Stomach (tissue), 8 donors: ENCODE measurements at regions not wholly inside any gene's neighbourhood (a gene's known extent, or its start where the extent isn't known, plus 50 kb on each side); places are given as distances from the start of the nearest gene placed in this dataset.

ENCODE experiments used
- DNase-seq, 2 donors: peaks; one replicate each; pipeline versions ENCODE4 v3.0.0 to v3.0.0-alpha.2; 2013 to 2019
- H3K27ac ChIP-seq, 5 donors: fragments of 200-600 bp in 4 of 5; sonication (generic) in 4 of 5; one replicate each; pipeline ENCODE4 v1.5.1; 2013 to 2019; ENCODE audit warnings: mild to moderate bottlenecking in 1 of 5, moderate library complexity in 1 of 5
- H3K27me3 ChIP-seq, 3 donors: fragments of 200-600 bp; sonication (generic); one replicate each; pipeline ENCODE4 v1.5.1; 2017 to 2019; ENCODE audit warnings: mixed run types in 1 of 3
- H3K36me3 ChIP-seq, 4 donors: fragments of 200-600 bp; sonication (generic); 1 replicate in 3 of 4; 2 replicates in 1 of 4; pipeline ENCODE4 v1.5.1; 2016 to 2019
- H3K4me1 ChIP-seq, 4 donors: fragments of 200-600 bp; sonication (generic); one replicate each; pipeline ENCODE4 v1.5.1; 2016 to 2019
- H3K4me3 ChIP-seq, 4 donors: fragments of 200-600 bp; sonication (generic) in 3 of 4; one replicate each; pipeline ENCODE4 v1.5.1; 2016 to 2019; ENCODE audit warnings: mild to moderate bottlenecking in 1 of 4
- H3K9me3 ChIP-seq, 4 donors: fragments of 200-600 bp; sonication (generic); one replicate each; pipeline ENCODE4 v1.5.1; 2016 to 2019
- EP300 ChIP-seq: sonication (generic); formaldehyde crosslinking; IDR thresholded peaks from one replicate; pipeline ENCODE4 v1.6.1; 2017; ENCODE audit warnings: antibody characterized with exemption
- POLR2A ChIP-seq, 4 donors: fragments of 450-650 bp; IDR thresholded peaks; one replicate each; pipeline ENCODE4 v1.6.1; 2016; ENCODE audit warnings: antibody characterized with exemption in 4 of 4, control low read depth in 2 of 4, mild to moderate bottlenecking in 1 of 4, moderate library complexity in 1 of 4
- POLR2AphosphoS5 ChIP-seq, 3 donors: sonication (generic); formaldehyde crosslinking; IDR thresholded peaks; one replicate each; pipeline ENCODE4 v1.6.1; 2016; ENCODE audit warnings: antibody characterized with exemption in 3 of 3
- WGBS, 5 donors: extraction: QIAGEN DNeasy Blood & Tissue Kit in 3 of 5; methylation state at CpG; one replicate each; pipeline versions ENCODE4 v1.1.5 to v1.1.7; 2013 to 2018; 5-methylcytosine and 5-hydroxymethylcytosine counted together
- intact Hi-C: fragments of 100-400 bp; cut with DNase I; formaldehyde crosslinking; loops from one replicate; pipeline ENCODE4 v1.15.1; 2023; ENCODE audit warnings: low total_unique reads
- TF ChIP-seq, protein P1 (sequence below), 7 experiments: fragments of 450-650 bp in 4 of 7; fragments of 200-600 bp in 3 of 7; sonication (generic) in 3 of 7; IDR thresholded peaks; one replicate each; pipeline ENCODE4 v1.5.1; 2016 to 2019; ENCODE audit warnings: antibody characterized with exemption in 7 of 7, control low read depth in 2 of 7, mild to moderate bottlenecking in 1 of 7
- donor health status: healthy with polysubstance abuse.
- donor health status: Bipolar disorder and iron deficiency.
- donor health status: healthy.

DNA sequence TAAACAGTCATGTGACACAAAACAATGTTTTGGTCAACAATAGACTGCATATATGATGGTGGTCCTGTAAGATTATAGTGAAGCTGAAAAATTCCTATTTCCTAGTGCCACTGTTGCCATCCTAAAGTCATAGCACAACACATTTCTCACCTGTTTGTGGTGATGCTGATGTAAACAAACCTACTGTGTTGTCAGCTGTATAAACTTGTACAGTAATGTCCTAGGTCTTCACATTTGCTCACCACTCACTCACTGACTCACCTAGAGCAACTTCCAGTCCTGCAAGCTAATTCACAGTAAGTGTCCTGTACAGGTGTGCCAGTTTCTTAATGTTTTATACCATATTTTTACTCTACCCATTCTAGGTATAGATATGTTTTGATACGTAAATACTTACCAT lies 326.1 kb upstream of the USP24 start:
- TF ChIP-seq POLR2AphosphoS5 (IDR thresholded peaks at IDR 0.05): no peak
- no peak for TF ChIP-seq POLR2A (IDR thresholded peaks at IDR 0.05)
- no peak for TF ChIP-seq EP300
- TF ChIP-seq, protein P1, sequence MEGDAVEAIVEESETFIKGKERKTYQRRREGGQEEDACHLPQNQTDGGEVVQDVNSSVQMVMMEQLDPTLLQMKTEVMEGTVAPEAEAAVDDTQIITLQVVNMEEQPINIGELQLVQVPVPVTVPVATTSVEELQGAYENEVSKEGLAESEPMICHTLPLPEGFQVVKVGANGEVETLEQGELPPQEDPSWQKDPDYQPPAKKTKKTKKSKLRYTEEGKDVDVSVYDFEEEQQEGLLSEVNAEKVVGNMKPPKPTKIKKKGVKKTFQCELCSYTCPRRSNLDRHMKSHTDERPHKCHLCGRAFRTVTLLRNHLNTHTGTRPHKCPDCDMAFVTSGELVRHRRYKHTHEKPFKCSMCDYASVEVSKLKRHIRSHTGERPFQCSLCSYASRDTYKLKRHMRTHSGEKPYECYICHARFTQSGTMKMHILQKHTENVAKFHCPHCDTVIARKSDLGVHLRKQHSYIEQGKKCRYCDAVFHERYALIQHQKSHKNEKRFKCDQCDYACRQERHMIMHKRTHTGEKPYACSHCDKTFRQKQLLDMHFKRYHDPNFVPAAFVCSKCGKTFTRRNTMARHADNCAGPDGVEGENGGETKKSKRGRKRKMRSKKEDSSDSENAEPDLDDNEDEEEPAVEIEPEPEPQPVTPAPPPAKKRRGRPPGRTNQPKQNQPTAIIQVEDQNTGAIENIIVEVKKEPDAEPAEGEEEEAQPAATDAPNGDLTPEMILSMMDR (IDR thresholded peaks at IDR 0.05): no peak
- intact Hi-C loops: no loop called here
- no peaks in the 10 kb centered on the region for H3K9me3 ChIP-seq
- H3K36me3 ChIP-seq: no peaks in the 10 kb centered on the region
- H3K27ac ChIP-seq: no peak overlapping the region
- H3K27me3 ChIP-seq: no peaks in the 10 kb centered on the region
- H3K4me3 ChIP-seq: no peak overlapping the region
- 85 to 100% (median 97%) methylated on average over 1 of the region's 1 CpG for WGBS, 5 donors
- H3K4me1 ChIP-seq: no peaks in the 10 kb centered on the region
- DNase-seq: no peak

DNA sequence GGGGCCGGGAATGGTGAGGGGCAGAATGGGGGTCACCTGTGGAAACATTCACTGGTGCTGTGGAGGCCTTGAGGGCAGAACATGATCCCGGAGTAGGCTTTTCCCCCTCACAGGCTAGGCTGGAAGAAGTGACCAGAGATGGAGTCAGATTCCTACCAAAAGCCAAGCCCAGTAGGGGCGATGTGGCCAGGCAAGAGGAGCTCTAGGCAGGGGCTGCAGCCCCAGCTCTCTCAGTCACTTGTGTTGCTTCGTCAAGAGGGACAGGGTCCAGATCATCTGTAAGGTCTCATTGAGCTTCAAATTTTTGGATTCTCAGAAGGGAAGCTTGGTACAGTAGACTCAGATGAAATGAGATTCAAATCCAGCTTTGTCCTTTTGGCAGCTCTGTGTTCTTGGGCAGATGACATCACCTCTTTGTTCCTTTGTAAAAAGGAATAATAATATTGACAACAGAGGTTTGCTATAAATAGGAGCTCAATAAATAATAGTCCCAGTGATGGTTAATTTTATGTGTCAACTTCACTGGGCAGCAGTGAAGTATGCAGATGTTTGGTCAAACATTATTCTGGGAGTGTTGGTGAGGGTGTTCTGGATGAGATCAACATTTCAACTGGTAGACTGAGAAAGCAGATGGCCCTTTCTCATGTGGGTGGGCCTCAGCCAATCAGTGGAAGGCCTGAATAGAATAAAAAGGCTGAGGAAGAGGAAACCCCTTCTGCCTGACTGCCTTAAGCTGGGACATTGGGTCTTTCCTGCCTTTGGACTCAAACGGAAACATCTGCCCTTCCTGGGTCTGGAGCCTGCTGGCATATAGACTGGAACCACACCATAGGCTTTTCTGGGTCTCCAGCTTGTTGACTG lies 324.7 kb upstream of the USP24 start:
- no peaks in the 10 kb centered on the region for H3K27me3 ChIP-seq
- DNase-seq: no peak
- H3K4me1 ChIP-seq: no peaks in the 10 kb centered on the region
- 74 to 87% (median 82%) methylated on average over 5 of the region's 5 CpGs for WGBS, 5 donors
- intact Hi-C loops: no loop called here
- H3K36me3 ChIP-seq: no peaks in the 10 kb centered on the region
- TF ChIP-seq EP300 (no peak), POLR2A (IDR thresholded peaks at IDR 0.05) (no peak), POLR2AphosphoS5 (IDR thresholded peaks at IDR 0.05) (no peak)
- TF ChIP-seq, protein P1 (IDR thresholded peaks at IDR 0.05): no peak
- no peak overlapping the region for H3K27ac ChIP-seq
- no peak overlapping the region for H3K4me3 ChIP-seq
- H3K9me3 ChIP-seq: no peaks in the 10 kb centered on the region

DNA sequence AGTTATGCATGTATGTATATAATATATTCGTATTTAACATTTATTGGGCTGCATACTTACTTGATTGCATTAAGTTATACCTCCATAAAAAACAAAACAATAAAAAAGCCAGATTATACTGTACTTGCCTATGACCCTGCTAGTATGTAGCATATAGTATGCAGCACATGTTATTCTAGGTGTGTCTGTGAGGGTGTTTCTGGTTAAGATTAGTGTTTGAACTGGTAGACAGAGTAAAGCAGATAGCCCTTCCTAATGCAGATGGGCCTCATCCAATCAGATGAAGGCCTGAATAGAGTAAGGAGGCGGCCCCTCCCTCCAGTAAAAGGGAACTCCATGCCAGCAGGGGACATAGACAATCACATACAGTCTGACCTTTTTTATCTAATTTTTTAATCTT lies 323.3 kb upstream of the USP24 start:
- Histone ChIP-seq H3K27me3 (no peaks in the 10 kb centered on the region), H3K4me1 (no peaks in the 10 kb centered on the region), H3K9me3 (no peaks in the 10 kb centered on the region), H3K4me3 (no peak overlapping the region), H3K27ac (no peak overlapping the region), H3K36me3 (no peaks in the 10 kb centered on the region)
- TF ChIP-seq POLR2A (IDR thresholded peaks at IDR 0.05) (no peak), POLR2AphosphoS5 (IDR thresholded peaks at IDR 0.05) (no peak), EP300 (no peak)
- TF ChIP-seq, protein P1 (IDR thresholded peaks at IDR 0.05): no peak
- intact Hi-C loops: no loop called here
- WGBS, 5 donors: 89 to 95% (median 92%) methylated on average over 2 of the region's 2 CpGs
- no peak for DNase-seq

DNA sequence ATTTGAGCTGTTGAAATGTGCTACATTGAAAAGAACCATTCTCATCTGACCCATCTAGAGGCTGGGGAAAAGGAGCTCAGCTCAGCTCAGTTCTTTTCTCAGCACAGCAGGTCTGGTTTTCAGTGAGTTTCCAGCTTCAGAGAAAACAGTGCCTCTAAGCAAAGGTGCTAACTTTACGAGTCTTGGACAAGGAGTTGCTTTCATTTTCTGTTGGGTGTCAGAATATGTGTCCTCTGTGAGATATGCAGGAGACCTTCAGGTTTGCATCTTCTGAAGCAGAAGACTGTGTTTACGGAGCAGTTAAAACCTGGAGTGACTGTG lies 321.3 kb upstream of the USP24 start:
- Histone ChIP-seq H3K4me3 (no peak overlapping the region), H3K27me3 (no peaks in the 10 kb centered on the region), H3K9me3 (no peaks in the 10 kb centered on the region), H3K27ac (no peak overlapping the region), H3K4me1 (no peaks in the 10 kb centered on the region), H3K36me3 (no peaks in the 10 kb centered on the region)
- TF ChIP-seq, protein P1 (IDR thresholded peaks at IDR 0.05): no peak
- TF ChIP-seq POLR2AphosphoS5 (IDR thresholded peaks at IDR 0.05): no peak
- TF ChIP-seq POLR2A (IDR thresholded peaks at IDR 0.05): no peak
- TF ChIP-seq EP300: no peak
- DNase-seq: no peak
- 50 to 76% (median 66%) methylated on average over 2 of the region's 2 CpGs for WGBS, 5 donors
- intact Hi-C loops: no loop called here
